Astrocyte of the hippocampus (primary cell): ENCODE measurements at regions not wholly inside any gene's neighbourhood (a gene's known extent, or its start where the extent isn't known, plus 50 kb on each side); places are given as distances from the start of the nearest gene placed in this dataset.
"Not testable (repeated sequence)": the region's sequence is repeated elsewhere in the genome, so short reads cannot be mapped to it uniquely, and the experiment has no call there.

Source experiments
- DNase-seq: peaks from one replicate; pipeline ENCODE4 v3.0.0; 2011; ENCODE audit warnings: low read depth, low spot score

- peak; percentile 82 for DNase-seq
These were observed 199.7 kb downstream of the ADCYAP1 start for GRCh38 chr18:1104181-1104881.

- no peak for DNase-seq
These were observed 219.8 kb downstream of the ADCYAP1 start for GRCh38 chr18:1124495-1124894.

- DNase-seq, result no peak
These were observed 228.9 kb downstream of the ADCYAP1 start for GRCh38 chr18:1133541-1133940.

GRCh38 chr18:1147730-1148129, 243.1 kb downstream of the ADCYAP1 start:
- DNase-seq, result no peak

GRCh38 chr18:1149709-1150108, 245.0 kb downstream of the ADCYAP1 start:
- no peak for DNase-seq

- no peak for DNase-seq
These were observed 245.7 kb downstream of the ADCYAP1 start for GRCh38 chr18:1150344-1150743.

- DNase-seq, result not testable (repeated sequence)
These were observed 248.3 kb downstream of the ADCYAP1 start for GRCh38 chr18:1152958-1153357.

- no peak for DNase-seq
These were observed 268.9 kb downstream of the ADCYAP1 start for GRCh38 chr18:1173593-1173992.

GRCh38 chr18:1177232-1177631, 272.6 kb downstream of the ADCYAP1 start:
- no peak for DNase-seq

- no peak for DNase-seq
These were observed 286.7 kb downstream of the ADCYAP1 start for GRCh38 chr18:1191341-1191740.

- no peak for DNase-seq
These were observed 308.5 kb downstream of the ADCYAP1 start for GRCh38 chr18:1213126-1213525.

- no peak for DNase-seq
These were observed 318.2 kb downstream of the ADCYAP1 start for GRCh38 chr18:1222880-1223279.

- DNase-seq, result no peak
These were observed 322.4 kb downstream of the ADCYAP1 start for GRCh38 chr18:1227025-1227424.

- DNase-seq, result no peak
These were observed 325.0 kb downstream of the ADCYAP1 start for GRCh38 chr18:1229634-1230033.

- DNase-seq, result no peak
These were observed 328.2 kb downstream of the ADCYAP1 start for GRCh38 chr18:1232867-1233266.

- no peak for DNase-seq
These were observed 336.0 kb downstream of the ADCYAP1 start for GRCh38 chr18:1240701-1241100.

- no peak for DNase-seq
These were observed 339.9 kb downstream of the ADCYAP1 start for GRCh38 chr18:1244397-1245122.

GRCh38 chr18:1246827-1247226, 342.2 kb downstream of the ADCYAP1 start:
- DNase-seq, result no peak

GRCh38 chr18:1252534-1252933, 347.9 kb downstream of the ADCYAP1 start:
- DNase-seq, result no peak

GRCh38 chr18:1252936-1253335, 348.3 kb downstream of the ADCYAP1 start:
- no peak for DNase-seq

- no peak for DNase-seq
These were observed 349.2 kb downstream of the ADCYAP1 start for GRCh38 chr18:1253827-1254226.

GRCh38 chr18:1261054-1261453, 356.4 kb downstream of the ADCYAP1 start:
- DNase-seq, result no peak

- DNase-seq, result no peak
These were observed 362.4 kb downstream of the ADCYAP1 start for GRCh38 chr18:1267021-1267420.
